ENCODE measurements at regions not wholly inside any gene's neighbourhood (a gene's known extent, or its start where the extent isn't known, plus 50 kb on each side); places are given as distances from the start of the nearest gene placed in this dataset.

GRCh38 chr15:98195796-98196195 is 235.3 kb downstream of the ARRDC4 start:
- no peak for TF ChIP-seq CTCF (conservative IDR thresholded peaks at IDR 0.05 in 1 of 2, IDR thresholded peaks at IDR 0.05 in 1 of 2; ENCODE audit: low read depth in 1 of 2, low read length in 2 of 2)
- TF ChIP-seq EZH2 (IDR thresholded peaks at IDR 0.05; ENCODE audit: low read length, missing control alignments), result no peak
